Right lobe of liver (tissue), 4 donors: ENCODE measurements at regions not wholly inside any gene's neighbourhood (a gene's known extent, or its start where the extent isn't known, plus 50 kb on each side); places are given as distances from the start of the nearest gene placed in this dataset.

Experiments
- CTCF ChIP-seq, 4 donors: fragments of 200-600 bp in 3 of 4; fragments of 450-650 bp in 1 of 4; IDR thresholded peaks; one replicate each; pipeline versions ENCODE4 v1.5.1 to v1.8.0; 2016 to 2022; ENCODE audit warnings: antibody characterized with exemption in 4 of 4, mild to moderate bottlenecking in 2 of 4
- POLR2A ChIP-seq: fragments of 450-650 bp; IDR thresholded peaks from one replicate; pipeline ENCODE4 v1.6.1; 2017; ENCODE audit warnings: antibody characterized with exemption, mild to moderate bottlenecking
- donor health status: DM: no; HTN: no; CAD: no.
- donor health status: DM: no; HTN: no; CAD: no.
- donor health status: DM: no; HTN: yes; CAD: no.

GRCh38 chr2:220336771-220337170 lies 709.3 kb downstream of the SLC4A3 start:
- TF ChIP-seq POLR2A, result no peak
- no peak for TF ChIP-seq CTCF (IDR thresholded peaks at IDR 0.05)
